A549 (cell line): ENCODE measurements at regions not wholly inside any gene's neighbourhood (a gene's known extent, or its start where the extent isn't known, plus 50 kb on each side); places are given as distances from the start of the nearest gene placed in this dataset.

Experiments
- ATAC-seq, 2 experiments: fragments of 200-7000 bp in 1 of 2; fragments of >200 bp in 1 of 2; cut with Nextera tagmentation in 1 of 2; cut with Tn5 transposase in 1 of 2; 3 replicates each; pipeline versions ENCODE4 v1.8.0 to v1.9.1; 2018 to 2020; ENCODE audit warnings: mild to moderate bottlenecking in 1 of 2, moderate library complexity in 1 of 2
- CTCF ChIA-PET: fragments of 300-600 bp; sonication (Branson Sonifier 250); formaldehyde crosslinking; extraction: SDS; loops from one replicate; lab custom pipeline; 2021; ENCODE audit warnings: antibody characterized with exemption, inconsistent platforms; lab: Yijun Ruan, JAX
- POLR2A ChIA-PET: fragments of 350-600 bp; formaldehyde crosslinking; extraction: SDS; loops from one replicate; lab custom pipeline; 2021; ENCODE audit warnings: antibody characterized with exemption, inconsistent platforms; lab: Yijun Ruan, JAX
- DNase-seq, 2 experiments: peaks; one replicate each; pipeline versions ENCODE4 v3.0.0 to v3.0.0-alpha.2; 2011 to 2016; ENCODE audit warnings: low read depth in 1 of 2, low spot score in 1 of 2
- FAIRE-seq: peaks from 2 replicates; lab custom pipeline; 2011; peaks lifted over from hg19 to GRCh38; lab: Jason Lieb, UNC
- H3K27ac ChIP-seq, 2 experiments: fragments of >200 bp; sonication (Bioruptor Twin); formaldehyde crosslinking; 3 replicates each; pipeline ENCODE4 v1.5.1; 2016 to 2017
- H3K4me1 ChIP-seq: fragments of >200 bp; sonication (Bioruptor Twin); formaldehyde crosslinking; 3 replicates; pipeline ENCODE4 v1.6.1; 2016
- H3K4me2 ChIP-seq: fragments of >200 bp; sonication (Bioruptor Twin); formaldehyde crosslinking; 3 replicates; pipeline ENCODE4 v1.6.1; 2016
- H3K4me3 ChIP-seq: fragments of >200 bp; sonication (Bioruptor Twin); formaldehyde crosslinking; 3 replicates; pipeline ENCODE4 v1.5.1; 2016
- H3K9me3 ChIP-seq: fragments of >200 bp; sonication (Bioruptor Twin); formaldehyde crosslinking; 3 replicates; pipeline ENCODE4 v1.6.1; 2016
- BHLHE40 ChIP-seq: IDR thresholded peaks from 2 replicates; pipeline ENCODE4 v1.6.1; 2012; ENCODE audit warnings: low read depth, low read length, inconsistent platforms
- CEBPB ChIP-seq, 2 experiments: fragments of >200 bp in 1 of 2; sonication (Bioruptor Twin) in 1 of 2; formaldehyde crosslinking in 1 of 2; IDR thresholded peaks; 2 replicates each; pipeline ENCODE4 v1.6.1; 2012 to 2016
- CHD4 ChIP-seq: fragments of 200-600 bp; sonication (generic); IDR thresholded peaks from 2 replicates; pipeline ENCODE4 v1.6.1; 2016; ENCODE audit warnings: antibody characterized with exemption, mild to moderate bottlenecking, borderline replicate concordance
- EHMT2 ChIP-seq: fragments of 200-600 bp; sonication (generic); IDR thresholded peaks from 2 replicates; pipeline ENCODE4 v1.6.1; 2016; ENCODE audit warnings: antibody characterized with exemption, low read depth, mild to moderate bottlenecking, moderate library complexity
- EP300 ChIP-seq, 2 experiments: fragments of >200 bp; sonication (Bioruptor Twin); formaldehyde crosslinking; IDR thresholded peaks; 2 replicates in 1 of 2; 3 replicates in 1 of 2; pipeline ENCODE4 v1.6.1; 2016 to 2017
- ESRRA ChIP-seq: fragments of 150-350 bp; IDR thresholded peaks from 2 replicates; pipeline ENCODE4 v1.6.1; 2014; ENCODE audit warnings: mild to moderate bottlenecking, low read length, borderline replicate concordance
- FOSB ChIP-seq: fragments of 250-450 bp; sonication (Bioruptor Pico); IDR thresholded peaks from 2 replicates; pipeline ENCODE4 v1.5.0; 2020; ENCODE audit warnings: mild to moderate bottlenecking, moderate library complexity
- GATA3 ChIP-seq: IDR thresholded peaks from 2 replicates; pipeline ENCODE4 v1.6.1; 2012; ENCODE audit warnings: borderline replicate concordance
- HEYL ChIP-seq: fragments of 250-450 bp; sonication (Bioruptor Pico); IDR thresholded peaks from 2 replicates; pipeline ENCODE4 v1.8.0; 2021; ENCODE audit warnings: mild to moderate bottlenecking, moderate library complexity
- HOXB13 ChIP-seq: fragments of 250-450 bp; sonication (Bioruptor Pico); IDR thresholded peaks from 2 replicates; pipeline ENCODE4 v1.5.0; 2020; ENCODE audit warnings: low read depth, mild to moderate bottlenecking, moderate library complexity
- KDM1A ChIP-seq: fragments of 200-600 bp; sonication (generic); IDR thresholded peaks from 2 replicates; pipeline ENCODE4 v1.6.1; 2016; ENCODE audit warnings: low read depth, mild to moderate bottlenecking
- KDM5A ChIP-seq: fragments of 200-600 bp; sonication (generic); IDR thresholded peaks from 2 replicates; pipeline ENCODE4 v1.6.1; 2016; ENCODE audit warnings: antibody characterized with exemption, mild to moderate bottlenecking
- NPAS2 ChIP-seq: fragments of 250-450 bp; sonication (Bioruptor Pico); IDR thresholded peaks from 2 replicates; pipeline ENCODE4 v1.8.0; 2022; ENCODE audit warnings: mild to moderate bottlenecking, moderate library complexity, borderline replicate concordance
- NR3C1 ChIP-seq: fragments of >200 bp; sonication (Bioruptor Twin); formaldehyde crosslinking; IDR thresholded peaks from 3 replicates; pipeline ENCODE4 v1.6.1; 2017
- POLR2A ChIP-seq: IDR thresholded peaks from 2 replicates; pipeline ENCODE4 v1.6.1; 2012; ENCODE audit warnings: mild to moderate bottlenecking, low read length
- RARB ChIP-seq: fragments of 250-450 bp; sonication (Bioruptor Pico); IDR thresholded peaks from 2 replicates; pipeline ENCODE4 v1.8.0; 2021; ENCODE audit warnings: mild to moderate bottlenecking, moderate library complexity
- SMC3 ChIP-seq: fragments of >200 bp; sonication (Bioruptor Twin); formaldehyde crosslinking; IDR thresholded peaks from 3 replicates; pipeline ENCODE4 v1.6.1; 2018; ENCODE audit warnings: inconsistent platforms
- SREBF2 ChIP-seq: fragments of 450-650 bp; IDR thresholded peaks from 2 replicates; pipeline ENCODE4 v1.6.1; 2014; ENCODE audit warnings: mild to moderate bottlenecking, moderate library complexity
- WGBS: methylation state at CpG from one replicate; pipeline ENCODE4 v1.1.6; 2017; ENCODE audit errors: missing lambda C conversion rate; 5-methylcytosine and 5-hydroxymethylcytosine counted together
- TF ChIP-seq, protein P1 (sequence below): IDR thresholded peaks from 2 replicates; pipeline ENCODE4 v1.6.1; 2012; ENCODE audit warnings: low read depth, borderline replicate concordance
- TF ChIP-seq, protein P2 (sequence below): IDR thresholded peaks from 2 replicates; pipeline ENCODE4 v1.6.1; 2012
- TF ChIP-seq, protein P3 (sequence below): fragments of 150-350 bp; IDR thresholded peaks from 2 replicates; pipeline ENCODE4 v1.6.1; 2014; ENCODE audit warnings: low read depth, mild to moderate bottlenecking, low read length
- TF ChIP-seq, protein P4 (sequence below): fragments of >200 bp; sonication (Bioruptor Twin); formaldehyde crosslinking; IDR thresholded peaks from 3 replicates; pipeline ENCODE4 v1.5.1; 2016

DNA sequence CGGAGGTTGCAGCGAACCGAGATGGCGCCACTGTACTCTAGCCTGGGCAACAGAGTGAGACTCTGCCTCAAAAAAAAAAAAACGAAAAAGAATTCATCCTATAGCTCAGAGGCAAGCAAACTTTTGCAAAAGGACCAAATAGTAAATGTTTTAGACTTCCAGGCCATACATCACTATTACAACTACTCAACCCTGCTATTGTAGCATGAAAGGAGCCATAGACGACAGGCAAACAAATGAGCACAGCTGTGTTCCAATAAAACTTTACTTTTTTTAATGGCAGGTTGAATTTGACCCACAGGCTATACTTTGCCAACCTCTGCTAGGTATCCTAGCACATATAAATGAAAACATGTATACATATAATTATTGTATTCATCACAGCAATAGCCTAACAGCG is 58.9 kb upstream of the SLC30A5 start:
- no peak for FAIRE-seq
- 78% methylated on average over 7 of the region's 7 CpGs for WGBS

DNA sequence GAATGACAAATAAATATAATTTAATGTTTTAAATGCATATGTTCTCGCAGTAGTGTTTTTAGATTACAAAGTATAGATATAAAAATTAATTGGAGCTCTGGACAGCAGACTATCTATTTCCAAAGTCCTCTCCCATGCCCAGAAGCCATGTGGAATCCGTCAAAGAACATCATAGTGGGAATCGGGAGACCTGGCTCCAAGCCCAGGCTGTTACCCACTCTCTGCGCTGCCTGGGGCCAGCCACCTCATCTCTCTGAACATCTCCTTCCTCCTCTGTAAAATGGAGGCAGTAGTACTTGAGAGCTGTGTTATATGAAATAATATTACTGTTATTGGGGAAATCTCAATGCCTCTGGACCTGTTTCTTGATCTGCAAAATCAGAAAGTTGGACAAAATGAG is 58.1 kb upstream of the SLC30A5 start:
- POLR2A ChIA-PET: no interaction called here
- TF ChIP-seq EHMT2: no peak
- no peak for TF ChIP-seq NR3C1
- TF ChIP-seq, protein P1, sequence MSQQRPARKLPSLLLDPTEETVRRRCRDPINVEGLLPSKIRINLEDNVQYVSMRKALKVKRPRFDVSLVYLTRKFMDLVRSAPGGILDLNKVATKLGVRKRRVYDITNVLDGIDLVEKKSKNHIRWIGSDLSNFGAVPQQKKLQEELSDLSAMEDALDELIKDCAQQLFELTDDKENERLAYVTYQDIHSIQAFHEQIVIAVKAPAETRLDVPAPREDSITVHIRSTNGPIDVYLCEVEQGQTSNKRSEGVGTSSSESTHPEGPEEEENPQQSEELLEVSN: no peak
- no peak for TF ChIP-seq CHD4
- no peak for TF ChIP-seq KDM5A
- TF ChIP-seq BHLHE40: no peak
- TF ChIP-seq, protein P2, sequence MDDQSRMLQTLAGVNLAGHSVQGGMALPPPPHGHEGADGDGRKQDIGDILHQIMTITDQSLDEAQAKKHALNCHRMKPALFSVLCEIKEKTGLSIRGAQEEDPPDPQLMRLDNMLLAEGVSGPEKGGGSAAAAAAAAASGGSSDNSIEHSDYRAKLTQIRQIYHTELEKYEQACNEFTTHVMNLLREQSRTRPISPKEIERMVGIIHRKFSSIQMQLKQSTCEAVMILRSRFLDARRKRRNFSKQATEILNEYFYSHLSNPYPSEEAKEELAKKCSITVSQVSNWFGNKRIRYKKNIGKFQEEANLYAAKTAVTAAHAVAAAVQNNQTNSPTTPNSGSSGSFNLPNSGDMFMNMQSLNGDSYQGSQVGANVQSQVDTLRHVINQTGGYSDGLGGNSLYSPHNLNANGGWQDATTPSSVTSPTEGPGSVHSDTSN: no peak
- TF ChIP-seq SMC3: no peak
- no peak for TF ChIP-seq GATA3
- TF ChIP-seq HOXB13 (CRISPR knock-in tag): no peak
- TF ChIP-seq, protein P3, sequence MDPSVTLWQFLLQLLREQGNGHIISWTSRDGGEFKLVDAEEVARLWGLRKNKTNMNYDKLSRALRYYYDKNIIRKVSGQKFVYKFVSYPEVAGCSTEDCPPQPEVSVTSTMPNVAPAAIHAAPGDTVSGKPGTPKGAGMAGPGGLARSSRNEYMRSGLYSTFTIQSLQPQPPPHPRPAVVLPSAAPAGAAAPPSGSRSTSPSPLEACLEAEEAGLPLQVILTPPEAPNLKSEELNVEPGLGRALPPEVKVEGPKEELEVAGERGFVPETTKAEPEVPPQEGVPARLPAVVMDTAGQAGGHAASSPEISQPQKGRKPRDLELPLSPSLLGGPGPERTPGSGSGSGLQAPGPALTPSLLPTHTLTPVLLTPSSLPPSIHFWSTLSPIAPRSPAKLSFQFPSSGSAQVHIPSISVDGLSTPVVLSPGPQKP: no peak
- no peak overlapping the region for H3K27ac ChIP-seq
- no peak overlapping the region for H3K4me3 ChIP-seq
- H3K9me3 ChIP-seq: no peaks in the 10 kb centered on the region
- WGBS: 53% methylated on average over 4 of the region's 4 CpGs
- DNase-seq (no peak), FAIRE-seq (no peak), ATAC-seq (no peak)
- peaks cover 3% of the 10 kb centered on the region; the same call in 1 of the 3 replicates for H3K4me1 ChIP-seq
- CTCF ChIA-PET: interaction anchor here (0.5 to 6.3 kb wide), 4 partner anchors 8 to 223 kb away, joined by 3 to 26 read pairs (median 4); no protein-coding TSS in a partner anchor
- no peak overlapping the region for H3K4me2 ChIP-seq

More for the DNA sequence above, 58.9 kb upstream of the SLC30A5 start:
- H3K4me2 ChIP-seq: no peak overlapping the region
- H3K27ac ChIP-seq: no peak overlapping the region
- no peak overlapping the region for H3K4me3 ChIP-seq
- no peak for DNase-seq
- H3K9me3 ChIP-seq: no peaks in the 10 kb centered on the region
- no peak for ATAC-seq
- ChIA-PET POLR2A (no interaction called here), CTCF (interaction anchor here (0.5 to 6.3 kb wide), 4 partner anchors 8 to 224 kb away, joined by 3 to 26 read pairs (median 4); no protein-coding TSS in a partner anchor)
- TF ChIP-seq EP300 (IDR thresholded peaks at IDR 0.05) (no peak), ESRRA (no peak), KDM1A (no peak), CEBPB (IDR thresholded peaks at IDR 0.05) (no peak), RARB (CRISPR knock-in tag) (no peak), HOXB13 (CRISPR knock-in tag) (no peak), POLR2A (no peak), SREBF2 (no peak), BHLHE40 (no peak), EHMT2 (no peak), HEYL (CRISPR knock-in tag) (no peak), KDM5A (no peak), NPAS2 (CRISPR knock-in tag) (no peak), FOSB (CRISPR knock-in tag) (no peak)
- TF ChIP-seq, protein P1: no peak
- TF ChIP-seq, protein P4, sequence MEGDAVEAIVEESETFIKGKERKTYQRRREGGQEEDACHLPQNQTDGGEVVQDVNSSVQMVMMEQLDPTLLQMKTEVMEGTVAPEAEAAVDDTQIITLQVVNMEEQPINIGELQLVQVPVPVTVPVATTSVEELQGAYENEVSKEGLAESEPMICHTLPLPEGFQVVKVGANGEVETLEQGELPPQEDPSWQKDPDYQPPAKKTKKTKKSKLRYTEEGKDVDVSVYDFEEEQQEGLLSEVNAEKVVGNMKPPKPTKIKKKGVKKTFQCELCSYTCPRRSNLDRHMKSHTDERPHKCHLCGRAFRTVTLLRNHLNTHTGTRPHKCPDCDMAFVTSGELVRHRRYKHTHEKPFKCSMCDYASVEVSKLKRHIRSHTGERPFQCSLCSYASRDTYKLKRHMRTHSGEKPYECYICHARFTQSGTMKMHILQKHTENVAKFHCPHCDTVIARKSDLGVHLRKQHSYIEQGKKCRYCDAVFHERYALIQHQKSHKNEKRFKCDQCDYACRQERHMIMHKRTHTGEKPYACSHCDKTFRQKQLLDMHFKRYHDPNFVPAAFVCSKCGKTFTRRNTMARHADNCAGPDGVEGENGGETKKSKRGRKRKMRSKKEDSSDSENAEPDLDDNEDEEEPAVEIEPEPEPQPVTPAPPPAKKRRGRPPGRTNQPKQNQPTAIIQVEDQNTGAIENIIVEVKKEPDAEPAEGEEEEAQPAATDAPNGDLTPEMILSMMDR: no peak
- peaks cover 3% of the 10 kb centered on the region; the same call in 1 of the 3 replicates for H3K4me1 ChIP-seq
